NCI-H69 (cell line): ENCODE measurements at regions not wholly inside any gene's neighbourhood (a gene's known extent, or its start where the extent isn't known, plus 50 kb on each side); places are given as distances from the start of the nearest gene placed in this dataset.

Source experiments
- DNase-seq: peaks from one replicate; lab custom pipeline; 2025; lab: John Stamatoyannopoulos, UW

GRCh38 chr5:86780018-86780417 is 162.3 kb downstream of the COX7C start:
- no peak for DNase-seq

GRCh38 chr5:86786955-86787354 is 169.2 kb downstream of the COX7C start:
- DNase-seq, result peak; percentile 80

GRCh38 chr5:86795659-86796058 is 177.9 kb downstream of the COX7C start:
- DNase-seq, result peak; percentile 52

GRCh38 chr5:86797677-86798076 is 179.9 kb downstream of the COX7C start:
- peak; percentile 23 for DNase-seq

GRCh38 chr5:86806206-86806605 is 188.5 kb downstream of the COX7C start:
- DNase-seq, result no peak

GRCh38 chr5:86807046-86808031 is 189.6 kb downstream of the COX7C start:
- peak; percentile 59 for DNase-seq

GRCh38 chr5:86814315-86814714 is 196.6 kb downstream of the COX7C start:
- DNase-seq, result no peak

- no peak for DNase-seq
These were observed 197.2 kb downstream of the COX7C start for GRCh38 chr5:86814907-86815306.

GRCh38 chr5:86824637-86825036 is 206.9 kb downstream of the COX7C start:
- DNase-seq, result peak; percentile 37

GRCh38 chr5:86831128-86831527 is 213.4 kb downstream of the COX7C start:
- no peak for DNase-seq

- DNase-seq, result no peak
These were observed 216.1 kb downstream of the COX7C start for GRCh38 chr5:86833868-86834267.

GRCh38 chr5:86837610-86838009 is 219.9 kb downstream of the COX7C start:
- no peak for DNase-seq

GRCh38 chr5:86838083-86838482 is 220.3 kb downstream of the COX7C start:
- DNase-seq, result peak; percentile 11

GRCh38 chr5:86841000-86841644 is 223.4 kb downstream of the COX7C start:
- no peak for DNase-seq

GRCh38 chr5:86858442-86858841 is 240.7 kb downstream of the COX7C start:
- DNase-seq, result no peak

- DNase-seq, result peak; percentile 93
These were observed 243.8 kb downstream of the COX7C start for GRCh38 chr5:86861512-86861911.

GRCh38 chr5:86862093-86862492 is 244.4 kb downstream of the COX7C start:
- DNase-seq, result peak; percentile 50

GRCh38 chr5:86864051-86864450 is 246.3 kb downstream of the COX7C start:
- DNase-seq, result peak; percentile 59

- peak; percentile 84 for DNase-seq
These were observed 247.6 kb downstream of the COX7C start for GRCh38 chr5:86865256-86865785.

- DNase-seq, result peak; percentile 69
These were observed 248.3 kb downstream of the COX7C start for GRCh38 chr5:86866036-86866435.

- DNase-seq, result no peak
These were observed 251.5 kb downstream of the COX7C start for GRCh38 chr5:86869268-86869667.

- DNase-seq, result no peak
These were observed 257.8 kb downstream of the COX7C start for GRCh38 chr5:86875539-86875938.

GRCh38 chr5:86878250-86878649 is 260.5 kb downstream of the COX7C start:
- DNase-seq, result peak; percentile 86
